HG03045 (cell line): ENCODE measurements at regions not wholly inside any gene's neighbourhood (a gene's known extent, or its start where the extent isn't known, plus 50 kb on each side); places are given as distances from the start of the nearest gene placed in this dataset.
"Not testable (repeated sequence)": the region's sequence is repeated elsewhere in the genome, so short reads cannot be mapped to it uniquely, and the experiment has no call there.

Experiments used
- ATAC-seq: cut with Tn5 transposase; IDR thresholded peaks from one replicate; pipeline ENCODE4 v1.9.1; 2021; ENCODE audit warnings: mild to moderate bottlenecking, moderate library complexity; ENCODE audit not compliant: unreplicated experiment

- no peak for ATAC-seq
Observed at GRCh38 chr2:53543083-53543482, 224.5 kb upstream of the CHAC2 start.

GRCh38 chr2:53536583-53537361, 230.8 kb upstream of the CHAC2 start:
- ATAC-seq, result no peak

GRCh38 chr2:53535234-53535840, 232.3 kb upstream of the CHAC2 start:
- ATAC-seq, result no peak

GRCh38 chr2:53530126-53530525, 237.5 kb upstream of the CHAC2 start:
- ATAC-seq, result no peak

GRCh38 chr2:53527056-53527455, 240.5 kb upstream of the CHAC2 start:
- ATAC-seq, result no peak

GRCh38 chr2:53519918-53520841, 247.4 kb upstream of the CHAC2 start:
- no peak for ATAC-seq

- ATAC-seq, result no peak
Observed at GRCh38 chr2:53517406-53517805, 250.2 kb upstream of the CHAC2 start.

GRCh38 chr2:53516650-53517049, 251.0 kb upstream of the CHAC2 start:
- ATAC-seq, result no peak

- ATAC-seq, result no peak
Observed at GRCh38 chr2:53515435-53516332, 251.9 kb upstream of the CHAC2 start.

GRCh38 chr2:53513167-53513666, 254.4 kb upstream of the CHAC2 start:
- no peak for ATAC-seq

- ATAC-seq, result no peak
Observed at GRCh38 chr2:53512071-53512826, 255.4 kb upstream of the CHAC2 start.

GRCh38 chr2:53511549-53511948, 256.1 kb upstream of the CHAC2 start:
- no peak for ATAC-seq

- ATAC-seq, result no peak
Observed at GRCh38 chr2:53510401-53510800, 257.2 kb upstream of the CHAC2 start.

GRCh38 chr2:53509831-53510388, 257.7 kb upstream of the CHAC2 start:
- ATAC-seq, result no peak

GRCh38 chr2:53508667-53509066, 258.9 kb upstream of the CHAC2 start:
- no peak for ATAC-seq

- not testable (repeated sequence) for ATAC-seq
Observed at GRCh38 chr2:53507070-53507469, 260.5 kb upstream of the CHAC2 start.

GRCh38 chr2:53505826-53506225, 261.8 kb upstream of the CHAC2 start:
- ATAC-seq, result no peak

GRCh38 chr2:53504507-53504906, 263.1 kb upstream of the CHAC2 start:
- ATAC-seq, result no peak

- no peak for ATAC-seq
Observed at GRCh38 chr2:53500181-53500580, 267.4 kb upstream of the CHAC2 start.
